HCT116 (cell line): ENCODE measurements at regions not wholly inside any gene's neighbourhood (a gene's known extent, or its start where the extent isn't known, plus 50 kb on each side); places are given as distances from the start of the nearest gene placed in this dataset.

ENCODE experiments used
- ATAC-seq: fragments of 200-7000 bp; cut with Tn5 transposase; 2 replicates; pipeline ENCODE4 v1.9.1; 2020; ENCODE audit warnings: mild to moderate bottlenecking, moderate library complexity
- BruUV-seq: library from RNA; stranded (reverse); fragments of 400-500 nt; replicated peaks from 2 replicates; lab custom pipeline; 2021; lab: Mats Ljungman, UMichigan
- CTCF ChIA-PET: fragments of 300-600 bp; sonication (Branson Sonifier 250); formaldehyde crosslinking; loops from one replicate; lab custom pipeline; 2021; ENCODE audit warnings: antibody characterized with exemption; lab: Charles Lee
- POLR2A ChIA-PET: fragments of 300-600, 350-600 bp; sonication (Branson Sonifier 250); formaldehyde crosslinking; loops from one replicate; lab custom pipeline; 2021; ENCODE audit warnings: antibody characterized with exemption; lab: Charles Lee
- RAD21 ChIA-PET, 2 experiments: fragments of 300-600 bp; sonication (Branson Sonifier 250); formaldehyde crosslinking; loops; one replicate each; lab custom pipeline; 2023; ENCODE audit warnings: low total read pairs in 2 of 2; ENCODE audit not compliant: uncharacterized antibody in 2 of 2, unreplicated experiment in 2 of 2, low non-redundant PET in 1 of 2; lab: Charles Lee
- DNase-seq: peaks from one replicate; pipeline ENCODE4 v3.0.0-alpha.2; 2010; ENCODE audit warnings: low read depth, low spot score
- H2AFZ ChIP-seq: fragments of 200-600 bp; shearing (Covaris generic), sonication (generic); 2 replicates; pipeline ENCODE4 v1.6.1; 2017; ENCODE audit warnings: low read depth, mixed run types, mixed read lengths, antibody characterized with exemption, low read length; ENCODE audit not compliant: poor library complexity, severe bottlenecking
- H3K27ac ChIP-seq: 2 replicates; pipeline ENCODE4 v1.5.1; 2012; ENCODE audit warnings: low read depth, low read length
- H3K27me3 ChIP-seq: fragments of 200-600 bp; sonication (generic); 2 replicates; pipeline ENCODE4 v1.6.1; 2016; ENCODE audit warnings: mixed run types, low read length, mixed read lengths; ENCODE audit not compliant: insufficient read depth
- H3K36me3 ChIP-seq, 2 experiments: fragments of 200-500 bp in 1 of 2; fragments of 200-600 bp in 1 of 2; sonication (Bioruptor generic) in 1 of 2; sonication (generic) in 1 of 2; 2 replicates each; pipeline versions ENCODE4 v1.5.1 to v1.6.1; 2014 to 2016; ENCODE audit warnings: low read length in 2 of 2, inconsistent platforms in 1 of 2, mixed read lengths in 1 of 2, mixed run types in 1 of 2; ENCODE audit not compliant: insufficient read depth in 2 of 2, control insufficient read depth in 1 of 2
- H3K4me1 ChIP-seq, 2 experiments: fragments of 200-600 bp in 1 of 2; sonication (generic) in 1 of 2; 2 replicates each; pipeline versions ENCODE4 v1.5.1 to v1.6.1; 2012 to 2017; ENCODE audit warnings: low read length in 2 of 2, inconsistent platforms in 1 of 2, mild to moderate bottlenecking in 1 of 2, mixed read lengths in 1 of 2, mixed run types in 1 of 2, moderate library complexity in 1 of 2; ENCODE audit not compliant: insufficient read depth in 2 of 2, control insufficient read depth in 1 of 2
- H3K4me2 ChIP-seq: fragments of 200-600 bp; sonication (generic); 2 replicates; pipeline ENCODE4 v1.6.1; 2017; ENCODE audit warnings: mixed run types, low read length, mixed read lengths
- H3K4me3 ChIP-seq, 2 experiments: fragments of 200-600 bp in 1 of 2; sonication (generic) in 1 of 2; replicated peaks in 1 of 2; 2 replicates each; pipeline ENCODE4 v1.5.1; 2011 to 2016; ENCODE audit warnings: low read length in 2 of 2, control low read depth in 1 of 2, low read depth in 1 of 2, mild to moderate bottlenecking in 1 of 2, mixed read lengths in 1 of 2, mixed run types in 1 of 2
- H3K79me2 ChIP-seq: fragments of 200-600 bp; sonication (generic); 2 replicates; pipeline ENCODE4 v1.6.1; 2017; ENCODE audit warnings: mild to moderate bottlenecking, mixed run types, low read length, moderate library complexity, mixed read lengths; ENCODE audit not compliant: insufficient read depth
- H3K9ac ChIP-seq: fragments of 200-600 bp; sonication (generic); 2 replicates; pipeline ENCODE4 v1.6.1; 2016; ENCODE audit warnings: low read length, mixed read lengths
- H3K9me2 ChIP-seq: fragments of 200-600 bp; sonication (generic), shearing (Covaris generic); 2 replicates; pipeline ENCODE4 v1.6.1; 2017; ENCODE audit warnings: mixed run types, mild to moderate bottlenecking, moderate library complexity; ENCODE audit not compliant: insufficient read depth
- H3K9me3 ChIP-seq, 2 experiments: fragments of 200-500 bp in 1 of 2; fragments of 200-600 bp in 1 of 2; sonication (Bioruptor generic) in 1 of 2; sonication (generic) in 1 of 2; 2 replicates each; pipeline ENCODE4 v1.6.1; 2014 to 2017; ENCODE audit warnings: low read length in 2 of 2, mixed read lengths in 2 of 2, inconsistent platforms in 1 of 2, low read depth in 1 of 2, mild to moderate bottlenecking in 1 of 2, mixed run types in 1 of 2, moderate library complexity in 1 of 2; ENCODE audit not compliant: control insufficient read depth in 1 of 2, insufficient read depth in 1 of 2
- H4K20me1 ChIP-seq: fragments of 200-600 bp; sonication (generic), shearing (Covaris generic); 2 replicates; pipeline ENCODE4 v1.6.1; 2017; ENCODE audit warnings: mixed run types, mild to moderate bottlenecking, moderate library complexity; ENCODE audit not compliant: insufficient read depth
- ATF3 ChIP-seq: IDR thresholded peaks from 2 replicates; pipeline ENCODE4 v1.6.1; 2012
- CBX3 ChIP-seq: IDR thresholded peaks from 2 replicates; pipeline ENCODE4 v1.6.1; 2012; ENCODE audit warnings: low read depth
- CEBPB ChIP-seq: IDR thresholded peaks from 2 replicates; pipeline ENCODE4 v1.6.1; 2012; ENCODE audit warnings: low read depth
- EGR1 ChIP-seq: IDR thresholded peaks from 2 replicates; pipeline ENCODE4 v1.6.1; 2012; ENCODE audit warnings: low read depth
- EZH2 ChIP-seq: fragments of 200-600 bp; sonication (generic); IDR thresholded peaks from 2 replicates; pipeline ENCODE4 v1.6.1; 2017; ENCODE audit warnings: antibody characterized with exemption, mixed run types
- EZH2phosphoT487 ChIP-seq: fragments of 200-600 bp; IDR thresholded peaks from 2 replicates; pipeline ENCODE4 v1.6.1; 2018; ENCODE audit warnings: antibody characterized with exemption, borderline replicate concordance
- FOSL1 ChIP-seq: IDR thresholded peaks from 2 replicates; pipeline ENCODE4 v1.6.1; 2012; ENCODE audit warnings: low read depth
- JUND ChIP-seq: IDR thresholded peaks from 2 replicates; pipeline ENCODE4 v1.6.1; 2012
- POLR2AphosphoS5 ChIP-seq: IDR thresholded peaks from 2 replicates; pipeline ENCODE4 v1.6.1; 2011; ENCODE audit warnings: mild to moderate bottlenecking, low read depth, low read length, moderate library complexity
- RAD21 ChIP-seq: IDR thresholded peaks from 2 replicates; pipeline ENCODE4 v1.6.1; 2012; ENCODE audit warnings: low read depth, mild to moderate bottlenecking
- REST ChIP-seq: IDR thresholded peaks from 2 replicates; pipeline ENCODE4 v1.6.1; 2012; ENCODE audit warnings: low read depth
- SIN3A ChIP-seq: IDR thresholded peaks from 2 replicates; pipeline ENCODE4 v1.6.1; 2012; ENCODE audit warnings: low read depth
- SP1 ChIP-seq: IDR thresholded peaks from 2 replicates; pipeline ENCODE4 v1.6.1; 2012; ENCODE audit warnings: low read depth
- SRF ChIP-seq: IDR thresholded peaks from 2 replicates; pipeline ENCODE4 v1.6.1; 2012; ENCODE audit warnings: low read depth
- TCF7L2 ChIP-seq: IDR thresholded peaks from 2 replicates; pipeline ENCODE4 v1.7.0; 2011; ENCODE audit warnings: borderline replicate concordance, inconsistent platforms; ENCODE audit not compliant: insufficient read depth, insufficient read length; ENCODE audit errors: extremely low read depth
- YY1 ChIP-seq: IDR thresholded peaks from 2 replicates; pipeline ENCODE4 v1.6.1; 2011; ENCODE audit warnings: low read length, low read depth, moderate library complexity, mild to moderate bottlenecking; ENCODE audit not compliant: insufficient replicate concordance; ENCODE audit errors: extremely low read depth
- ZFX ChIP-seq: fragments of 450-650 bp; IDR thresholded peaks from 2 replicates; pipeline ENCODE4 v1.6.1; 2017
- intact Hi-C: fragments of 100-400 bp; cut with micrococcal nuclease; formaldehyde crosslinking; loops from 2 replicates; pipeline ENCODE4 v1.10.0; 2022
- TF ChIP-seq, protein P1 (sequence below): IDR thresholded peaks from 2 replicates; pipeline ENCODE4 v1.6.1; 2012
- TF ChIP-seq, protein P2 (sequence below), 3 experiments: fragments of 200-600 bp in 1 of 3; sonication (generic) in 1 of 3; IDR thresholded peaks in 2 of 3; conservative IDR thresholded peaks in 1 of 3; 2 replicates each; pipeline ENCODE4 v1.5.1; 2012 to 2017; ENCODE audit warnings: low read depth in 2 of 3, low read length in 2 of 3, antibody characterized with exemption in 1 of 3, borderline replicate concordance in 1 of 3, control low read depth in 1 of 3, mild to moderate bottlenecking in 1 of 3, mixed read lengths in 1 of 3, mixed run types in 1 of 3, moderate library complexity in 1 of 3; ENCODE audit not compliant: insufficient read depth in 1 of 3

DNA sequence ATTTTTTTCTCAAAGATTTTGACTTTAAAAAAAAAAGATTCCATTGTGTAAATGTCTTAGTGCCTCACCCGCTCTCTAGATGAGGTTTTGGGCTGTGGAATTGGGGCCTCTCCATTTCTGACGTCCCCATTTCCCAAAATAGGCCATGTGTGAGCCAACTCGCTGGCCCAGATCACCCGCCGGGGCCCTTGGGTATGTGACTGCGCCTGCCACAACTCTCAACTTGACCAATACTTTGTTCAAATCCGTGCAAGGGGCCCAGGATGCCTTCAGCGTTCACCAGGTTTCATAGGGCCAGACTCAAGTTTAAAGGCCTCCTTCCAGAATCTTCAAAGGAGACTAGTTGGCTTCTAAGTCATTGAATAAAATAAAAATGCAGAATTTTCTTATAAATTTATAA is 96.0 kb downstream of the DHCR7 start:
- POLR2A ChIA-PET, result interaction anchor here (0.7 kb wide), 1 partner anchor 14 kb away, joined by 3 read pairs; no protein-coding TSS in a partner anchor

More for the DNA sequence above, 96.0 kb downstream of the DHCR7 start:
- Histone ChIP-seq H3K4me3 (no peak overlapping the region), H2AFZ (no peak overlapping the region), H3K9ac (no peak overlapping the region), H3K9me2 (no peaks in the 10 kb centered on the region), H3K4me1 (no peaks in the 10 kb centered on the region), H3K9me3 (no peaks in the 10 kb centered on the region), H4K20me1 (no peaks in the 10 kb centered on the region), H3K4me2 (no peak overlapping the region), H3K79me2 (no peaks in the 10 kb centered on the region), H3K36me3 (no peaks in the 10 kb centered on the region), H3K27me3 (peaks cover 28% of the 10 kb centered on the region; the same call in 1 of the 2 replicates), H3K27ac (no peak overlapping the region)
- TF ChIP-seq EZH2phosphoT487 (no peak), SRF (no peak), JUND (no peak), ATF3 (no peak), EZH2 (no peak), ZFX (no peak), SP1 (no peak), CEBPB (no peak), CBX3 (no peak), FOSL1 (no peak), RAD21 (no peak), POLR2AphosphoS5 (no peak), YY1 (no peak), SIN3A (no peak), EGR1 (no peak), TCF7L2 (no peak), REST (no peak)
- TF ChIP-seq, protein P1, sequence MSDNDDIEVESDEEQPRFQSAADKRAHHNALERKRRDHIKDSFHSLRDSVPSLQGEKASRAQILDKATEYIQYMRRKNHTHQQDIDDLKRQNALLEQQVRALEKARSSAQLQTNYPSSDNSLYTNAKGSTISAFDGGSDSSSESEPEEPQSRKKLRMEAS, result no peak
- TF ChIP-seq, protein P2, sequence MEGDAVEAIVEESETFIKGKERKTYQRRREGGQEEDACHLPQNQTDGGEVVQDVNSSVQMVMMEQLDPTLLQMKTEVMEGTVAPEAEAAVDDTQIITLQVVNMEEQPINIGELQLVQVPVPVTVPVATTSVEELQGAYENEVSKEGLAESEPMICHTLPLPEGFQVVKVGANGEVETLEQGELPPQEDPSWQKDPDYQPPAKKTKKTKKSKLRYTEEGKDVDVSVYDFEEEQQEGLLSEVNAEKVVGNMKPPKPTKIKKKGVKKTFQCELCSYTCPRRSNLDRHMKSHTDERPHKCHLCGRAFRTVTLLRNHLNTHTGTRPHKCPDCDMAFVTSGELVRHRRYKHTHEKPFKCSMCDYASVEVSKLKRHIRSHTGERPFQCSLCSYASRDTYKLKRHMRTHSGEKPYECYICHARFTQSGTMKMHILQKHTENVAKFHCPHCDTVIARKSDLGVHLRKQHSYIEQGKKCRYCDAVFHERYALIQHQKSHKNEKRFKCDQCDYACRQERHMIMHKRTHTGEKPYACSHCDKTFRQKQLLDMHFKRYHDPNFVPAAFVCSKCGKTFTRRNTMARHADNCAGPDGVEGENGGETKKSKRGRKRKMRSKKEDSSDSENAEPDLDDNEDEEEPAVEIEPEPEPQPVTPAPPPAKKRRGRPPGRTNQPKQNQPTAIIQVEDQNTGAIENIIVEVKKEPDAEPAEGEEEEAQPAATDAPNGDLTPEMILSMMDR (IDR thresholded peaks at IDR 0.05 in 2 of 3, conservative IDR thresholded peaks at IDR 0.05 in 1 of 3; ENCODE audit: borderline replicate concordance in 1 of 3, insufficient read depth in 1 of 3, low read depth in 2 of 3, low read length in 2 of 3), result no peak
- no TSS peak for BruUV-seq
- DNase-seq (no peak), ATAC-seq (no peak)
- intact Hi-C loops, result no loop called here
- CTCF ChIA-PET, result no interaction called here
- RAD21 ChIA-PET, result no interaction called here
